Fibroblast of skin of left quadriceps (primary cell): ENCODE measurements at regions not wholly inside any gene's neighbourhood (a gene's known extent, or its start where the extent isn't known, plus 50 kb on each side); places are given as distances from the start of the nearest gene placed in this dataset.

Experiments
- DNase-seq, 2 experiments: peaks; one replicate each; pipeline ENCODE4 v3.0.0-alpha.2; 2013; ENCODE audit warnings: low read depth in 2 of 2

DNA sequence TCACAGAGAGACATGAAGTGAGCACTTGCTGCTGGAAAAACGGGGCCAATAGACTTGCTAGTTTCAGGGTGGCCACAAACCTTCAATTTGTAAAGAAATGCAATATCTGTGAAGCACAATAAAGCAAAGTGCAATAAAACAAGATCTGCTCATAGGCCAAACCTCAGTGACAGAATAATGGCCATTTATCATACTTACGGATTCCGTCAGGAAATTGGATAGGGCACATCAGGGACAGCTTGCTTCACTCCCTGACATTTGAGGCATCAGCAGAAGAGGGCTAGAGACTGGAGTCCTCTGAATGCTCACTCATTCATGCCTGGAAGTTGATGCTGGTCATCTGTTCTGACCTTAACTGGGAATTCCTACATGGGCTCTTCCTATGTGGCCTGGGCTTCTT lies 165.5 kb upstream of the OPRM1 start:
- DNase-seq, result no peak

DNA sequence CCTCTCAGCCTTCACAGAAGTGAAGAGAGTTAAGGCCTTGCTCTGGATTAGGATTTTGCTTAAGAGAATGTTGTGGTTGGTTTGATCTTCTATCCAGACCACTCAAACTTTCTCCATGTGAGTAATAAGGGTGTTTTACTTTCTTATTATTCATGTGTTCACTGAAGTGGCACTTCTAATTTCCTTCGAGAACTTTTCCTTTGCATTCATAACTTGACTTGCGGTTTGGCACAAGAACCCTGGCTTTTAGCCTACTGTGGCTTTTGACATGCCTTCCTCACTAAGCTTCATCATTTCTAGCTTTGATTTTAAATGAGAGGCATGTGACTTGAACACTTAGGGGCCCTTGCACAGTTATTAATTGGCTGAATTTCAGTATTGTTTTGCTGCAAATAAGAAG lies 166.1 kb upstream of the OPRM1 start:
- DNase-seq, result no peak

DNA sequence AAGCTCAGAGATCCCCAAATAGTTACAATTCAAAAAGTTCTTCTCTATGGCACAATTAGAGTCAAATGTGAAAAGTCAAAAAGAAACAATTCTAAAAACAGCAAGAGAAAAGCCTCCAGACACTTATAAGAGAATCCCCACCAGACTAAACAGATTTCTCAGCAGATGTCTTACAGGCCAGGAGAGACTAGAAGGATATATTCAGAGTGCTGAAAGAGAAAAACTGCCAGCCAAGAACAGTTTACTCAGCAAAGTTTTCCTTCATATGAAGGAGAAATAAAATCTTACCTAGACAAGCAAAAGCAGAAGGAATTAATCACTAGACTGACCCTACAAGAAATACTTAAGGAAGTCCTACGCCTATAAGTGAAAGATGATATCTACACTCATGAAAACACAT lies 176.1 kb upstream of the OPRM1 start:
- no peak for DNase-seq

DNA sequence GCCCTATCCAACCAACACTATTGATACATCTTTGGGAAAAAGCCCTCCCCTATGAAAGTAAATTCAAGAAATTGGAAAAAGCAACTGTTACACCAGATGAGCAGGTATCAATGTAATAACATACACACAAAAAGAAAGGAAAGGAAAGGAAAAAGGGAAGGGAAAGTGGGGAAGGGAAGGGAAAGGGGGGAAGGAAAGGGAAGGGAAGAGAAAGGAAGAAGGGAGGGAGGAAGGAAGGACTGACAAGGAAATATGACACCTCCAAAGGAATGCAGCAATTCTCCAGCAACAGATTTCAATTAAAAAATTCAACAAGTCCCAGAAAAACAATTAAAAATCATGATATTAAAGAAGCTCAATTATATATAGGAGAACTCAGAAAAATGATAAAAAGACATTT lies 176.9 kb upstream of the OPRM1 start:
- DNase-seq, result no peak

DNA sequence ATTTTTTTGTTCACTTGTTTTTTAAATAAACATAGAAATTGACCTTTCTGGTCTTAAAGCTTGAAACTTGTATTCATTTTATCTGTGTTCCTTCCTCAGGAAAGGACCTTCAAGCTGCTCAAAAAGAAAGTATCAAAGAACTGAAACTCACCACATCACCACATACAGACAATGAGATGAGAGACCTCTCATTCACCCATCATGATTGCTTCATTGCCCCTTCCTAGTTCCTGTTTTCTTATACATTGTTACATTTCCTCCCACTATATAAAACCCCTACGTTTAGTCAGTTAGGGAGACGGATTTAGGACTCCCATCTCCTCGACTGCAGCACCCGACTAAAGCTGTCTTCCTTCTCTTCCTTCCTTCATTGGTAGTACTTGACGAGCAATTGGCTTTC lies 180.5 kb upstream of the OPRM1 start:
- DNase-seq, result no peak

DNA sequence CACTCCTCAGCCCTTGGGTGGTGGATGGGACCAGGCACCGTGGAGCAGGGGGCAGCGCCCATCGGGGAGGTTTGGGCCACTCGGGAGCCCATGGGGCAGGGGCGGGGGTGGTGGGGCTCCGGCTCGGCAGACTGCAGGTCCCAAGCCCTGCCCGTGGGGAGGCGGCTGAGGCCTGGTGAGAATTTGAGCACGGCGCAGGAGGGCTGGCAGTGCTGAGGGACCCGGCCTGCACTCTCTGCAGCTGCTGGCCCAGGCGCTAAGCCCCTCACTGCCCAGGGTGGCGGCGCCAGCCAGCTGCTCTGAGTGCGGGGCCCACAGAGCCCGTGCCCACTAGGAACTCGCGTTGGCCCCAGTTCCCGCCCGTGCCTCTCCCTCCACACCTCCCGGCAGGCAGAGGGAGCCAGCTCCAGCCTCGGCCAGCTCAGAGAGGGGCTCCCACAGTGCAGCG lies 182.1 kb upstream of the OPRM1 start:
- DNase-seq, result no peak

DNA sequence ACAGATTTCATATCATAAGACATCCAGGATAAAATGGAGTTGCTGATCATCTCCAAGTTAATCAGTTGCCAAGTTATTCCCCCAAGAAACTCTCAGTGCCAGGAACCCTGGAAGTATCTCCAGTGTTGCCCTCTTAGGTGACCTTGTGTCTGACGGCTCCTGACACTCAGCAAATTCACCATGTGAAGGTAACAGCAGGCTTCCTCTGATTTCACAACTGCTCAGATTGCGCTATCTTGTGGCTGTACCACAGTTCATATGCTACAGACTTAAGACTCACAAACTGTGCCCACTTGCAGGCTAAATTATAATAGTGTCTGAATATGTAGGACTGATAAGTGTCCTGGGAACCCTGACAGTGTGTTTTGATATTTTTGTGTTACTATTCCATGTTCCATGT lies 186.6 kb upstream of the OPRM1 start:
- DNase-seq, result no peak

DNA sequence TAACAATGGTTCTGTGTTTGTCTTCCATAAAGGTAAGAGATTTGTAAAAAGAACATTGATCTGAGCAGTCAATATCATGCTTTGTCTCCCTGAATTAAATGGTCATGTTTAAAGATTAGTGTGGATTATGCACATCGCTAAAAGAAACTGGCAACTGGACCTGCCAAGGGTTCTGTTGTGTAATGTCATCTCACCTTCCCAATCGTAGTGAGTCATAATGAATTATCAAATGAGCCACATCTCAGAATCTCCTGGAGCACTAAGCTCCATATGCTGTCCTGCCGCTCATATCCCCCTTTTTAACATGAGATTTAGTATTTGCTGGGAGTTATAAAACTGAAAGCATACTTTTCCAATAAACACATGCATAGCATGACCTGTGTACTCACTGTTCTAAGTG lies 187.0 kb upstream of the OPRM1 start:
- no peak for DNase-seq

DNA sequence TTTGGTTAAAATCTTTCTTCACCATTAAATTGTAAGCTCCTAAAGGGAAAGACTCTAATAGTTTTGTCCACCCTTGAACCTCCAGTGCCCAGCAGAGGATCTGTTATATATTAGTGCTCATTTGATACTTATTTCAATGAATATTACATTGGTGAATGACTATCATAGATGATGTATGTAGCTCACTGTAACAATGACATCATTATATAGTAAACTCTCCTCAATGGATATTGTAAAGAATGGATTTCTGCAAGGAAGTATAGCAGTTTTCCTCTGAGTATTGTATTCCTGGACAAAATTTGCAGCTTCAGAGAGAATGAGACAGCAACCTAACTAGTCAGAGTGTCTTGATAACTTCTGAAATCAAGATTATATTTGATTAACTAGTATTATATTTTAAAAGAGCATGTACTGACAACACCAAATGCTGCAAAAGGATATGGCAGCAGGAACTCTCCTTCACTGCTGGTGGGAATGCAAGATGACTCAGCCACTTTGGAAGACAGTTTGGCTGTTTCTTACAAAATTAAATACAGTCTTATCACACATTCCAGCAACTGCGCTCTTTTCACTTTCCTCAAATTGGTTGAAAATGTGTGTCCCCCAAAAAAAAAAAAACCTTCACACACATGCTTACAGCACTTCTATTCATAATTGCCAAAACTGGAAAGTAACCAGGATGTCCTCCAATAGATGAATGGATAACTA lies 189.8 kb upstream of the OPRM1 start:
- no peak for DNase-seq

DNA sequence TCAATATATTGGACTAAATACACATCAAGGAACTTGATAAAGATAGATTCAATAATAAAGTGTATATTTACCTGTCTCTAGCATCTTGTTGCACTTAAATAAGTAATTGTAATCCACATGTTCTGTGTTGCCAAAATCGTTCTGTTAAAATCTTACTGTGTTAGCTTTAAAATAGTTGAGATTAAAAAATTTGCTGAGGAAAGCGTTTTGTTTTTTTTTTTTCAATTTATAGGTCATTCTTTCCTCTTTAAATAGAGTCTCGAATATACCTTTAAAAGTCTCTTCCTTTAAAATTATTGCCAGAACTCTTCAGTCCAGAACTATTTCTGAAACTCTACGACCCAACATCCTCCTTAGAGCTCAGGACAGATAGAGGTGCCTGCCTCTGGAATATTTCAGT lies 195.6 kb upstream of the OPRM1 start:
- DNase-seq, result no peak

DNA sequence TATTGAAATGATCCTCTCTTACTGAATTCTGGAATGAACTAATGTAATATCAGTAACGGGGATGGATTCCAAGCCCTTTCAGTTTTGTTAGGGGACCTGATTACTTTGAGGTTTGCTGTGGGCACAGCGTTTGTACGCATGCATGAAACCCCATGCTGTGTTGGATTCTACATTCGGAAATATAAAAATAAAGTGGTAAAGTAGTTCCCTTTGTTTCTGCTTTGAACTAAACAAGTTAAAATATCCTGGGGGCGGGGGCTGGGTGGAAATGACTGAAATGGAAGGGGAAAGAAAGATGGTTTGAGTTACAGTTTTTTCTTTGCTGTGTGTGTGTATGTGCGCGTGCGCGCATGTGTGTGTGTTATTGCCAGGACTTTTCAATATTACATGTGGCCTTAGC lies 196.5 kb upstream of the OPRM1 start:
- no peak for DNase-seq

DNA sequence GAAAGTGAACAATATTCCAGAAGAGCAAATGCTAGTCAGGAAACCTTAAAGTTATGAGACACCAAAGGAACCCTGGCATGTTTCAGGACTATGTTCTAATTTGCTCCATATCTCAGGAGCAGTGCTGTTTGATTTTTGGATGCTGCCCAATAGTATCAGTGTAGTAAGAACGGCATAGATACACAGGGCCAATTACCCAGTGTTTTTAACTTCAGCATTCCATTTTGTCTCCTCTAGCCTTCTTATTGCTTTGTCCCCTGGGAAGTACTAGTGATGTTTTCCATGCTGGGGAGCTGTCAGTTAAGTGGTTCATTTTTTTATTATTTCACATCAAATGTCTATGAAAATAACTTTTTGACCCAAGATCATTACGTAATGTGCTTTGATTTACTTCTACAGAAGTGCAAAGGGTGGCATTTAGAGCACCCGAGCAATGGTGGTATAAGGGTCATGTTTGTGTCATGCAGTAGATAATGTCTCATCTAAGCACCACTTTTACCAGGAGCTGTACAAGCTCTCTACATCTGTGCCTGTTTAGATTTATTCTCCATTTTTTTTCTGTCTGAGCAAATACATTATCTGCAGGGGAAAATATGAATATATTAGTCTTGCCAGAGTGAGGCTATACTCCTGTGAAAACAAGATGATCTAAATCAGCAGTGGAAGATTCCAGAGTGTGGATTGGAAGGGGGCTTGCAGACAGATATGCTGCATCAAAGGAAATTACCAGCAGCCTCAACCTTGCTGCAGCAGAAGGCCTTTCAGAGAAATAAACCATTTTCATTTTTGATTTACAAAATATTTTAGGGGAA lies 198.8 kb upstream of the OPRM1 start:
- DNase-seq, result no peak

DNA sequence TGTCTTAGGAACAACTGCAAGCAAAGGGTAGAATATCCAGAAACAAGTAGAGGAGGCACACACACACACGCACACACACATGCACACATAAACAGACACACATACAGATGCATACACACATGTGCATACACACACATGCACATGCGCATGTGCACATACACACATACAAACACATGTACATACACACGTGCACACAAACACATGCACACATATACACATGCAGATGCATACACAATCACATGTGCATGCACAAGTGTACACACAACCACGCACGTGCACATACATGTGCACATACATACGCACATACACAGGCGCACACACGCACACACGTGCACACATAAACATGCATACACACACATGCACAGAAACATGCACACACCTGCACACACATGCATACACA lies 206.5 kb upstream of the OPRM1 start:
- DNase-seq, result no peak

DNA sequence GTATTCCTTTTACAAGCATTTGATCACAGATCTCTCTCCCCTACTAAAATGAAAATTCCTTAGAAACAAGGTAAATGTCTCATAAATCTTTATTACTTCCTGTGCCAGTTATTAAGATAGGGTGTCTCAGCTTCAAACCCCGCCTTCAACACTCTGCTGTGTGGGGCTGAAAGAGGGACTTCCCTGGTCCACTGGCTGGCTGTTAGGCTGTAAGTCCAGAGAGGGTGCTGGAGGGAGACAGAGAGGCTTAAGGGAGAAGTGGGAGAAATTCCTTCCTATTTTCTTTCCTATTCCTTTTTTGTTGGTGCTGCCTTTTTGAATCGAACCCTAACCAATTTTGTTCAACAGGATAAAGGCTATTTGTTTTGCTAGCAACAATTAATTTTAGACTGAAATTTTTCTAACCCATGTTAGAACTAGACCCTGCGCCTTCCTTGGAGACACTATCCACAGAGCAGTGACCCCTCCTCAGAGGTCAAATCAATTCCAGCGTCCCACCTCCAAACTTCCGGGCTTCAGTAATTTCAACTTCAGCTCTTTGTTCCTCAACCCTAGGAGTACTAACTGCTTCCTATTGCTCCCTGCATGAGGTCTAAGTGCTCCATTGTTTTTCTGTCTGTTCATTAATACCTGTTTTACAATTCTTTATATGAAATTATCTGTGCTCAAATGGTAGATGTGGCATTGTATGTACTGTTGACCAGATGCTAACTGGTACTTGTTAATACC lies 207.5 kb upstream of the OPRM1 start:
- DNase-seq, result no peak

DNA sequence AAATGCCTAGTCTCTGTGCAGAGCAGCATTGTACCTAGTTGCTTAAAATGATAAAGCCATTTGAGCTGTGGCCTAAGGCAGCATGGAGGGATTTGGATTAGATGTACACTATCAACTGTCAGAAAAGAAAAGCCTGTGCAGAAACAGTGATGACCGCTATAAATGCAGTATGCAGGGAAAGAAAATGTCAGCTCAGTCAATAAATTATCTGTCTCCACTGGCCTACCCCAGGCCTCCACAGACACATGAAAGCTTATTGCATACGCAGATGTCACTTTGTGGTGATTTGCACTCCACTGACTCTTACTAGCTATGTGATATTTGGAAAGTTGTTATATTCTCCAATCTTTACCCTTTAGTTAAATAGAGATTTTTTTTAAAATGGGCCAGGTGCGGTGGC lies 221.9 kb upstream of the OPRM1 start:
- DNase-seq, result no peak

DNA sequence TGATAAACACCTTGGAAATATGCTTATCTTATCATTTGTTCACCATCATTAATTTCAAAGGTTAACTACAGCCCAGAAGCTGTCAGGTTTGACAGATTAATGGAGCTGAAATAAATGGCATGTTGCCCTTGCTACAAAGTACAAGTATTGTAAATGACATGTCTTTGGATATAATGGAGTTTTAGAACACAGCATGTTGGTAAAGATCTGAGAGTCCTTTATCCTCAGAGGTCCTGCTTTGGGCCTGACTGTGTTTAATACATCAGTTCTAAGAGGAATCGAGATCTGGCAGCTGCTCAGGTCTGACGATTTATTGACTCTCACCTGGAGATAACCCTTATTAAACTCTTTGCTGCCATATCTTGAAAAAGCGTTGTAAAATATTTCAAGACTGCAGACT lies 222.7 kb upstream of the OPRM1 start:
- no peak for DNase-seq

DNA sequence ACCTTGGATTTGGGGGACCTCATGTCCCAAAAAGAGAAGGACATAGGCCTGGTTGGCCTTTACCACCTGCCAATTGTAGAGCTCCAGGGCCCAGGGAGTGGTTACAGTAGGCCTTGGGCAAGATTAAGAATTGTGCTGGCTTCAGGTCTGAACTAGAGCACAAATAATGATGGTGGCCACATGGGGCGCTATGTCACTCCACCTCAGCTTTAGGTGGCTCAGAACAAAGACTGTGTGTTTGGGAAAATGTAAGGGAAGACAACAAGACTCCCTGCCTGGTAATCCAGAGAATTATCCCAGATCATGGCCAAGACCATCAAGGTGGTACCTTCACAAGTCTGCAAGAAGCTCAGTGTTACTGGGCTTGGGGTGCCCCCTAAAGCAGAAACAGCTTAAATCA lies 224.9 kb upstream of the OPRM1 start:
- DNase-seq, result no peak

DNA sequence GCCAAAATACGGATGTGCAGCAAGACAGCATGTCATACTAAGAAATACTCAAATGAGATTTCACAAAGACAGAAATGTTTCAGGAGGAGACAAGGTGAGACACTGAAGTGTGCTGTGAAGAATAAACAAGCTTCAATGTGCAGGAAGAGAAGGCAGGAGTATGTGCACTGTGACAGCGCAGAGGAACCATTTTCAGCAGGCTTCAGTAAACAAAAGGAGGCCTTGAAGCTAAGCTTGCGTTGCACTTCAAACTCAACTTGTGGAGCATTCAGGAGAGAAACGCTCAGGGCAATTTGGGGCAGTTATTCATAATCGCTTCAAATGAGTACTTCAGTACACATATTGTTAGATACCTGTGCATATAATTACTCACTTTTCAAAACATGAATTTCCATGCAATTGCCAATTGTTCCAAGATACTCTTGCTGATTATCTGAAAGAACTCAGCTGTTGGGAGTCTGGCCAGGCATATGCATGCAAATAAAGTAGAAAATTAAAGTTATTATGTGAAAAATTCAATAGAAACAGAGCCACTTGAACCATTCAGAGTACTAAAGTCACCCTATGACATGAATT lies 234.2 kb upstream of the OPRM1 start:
- no peak for DNase-seq

DNA sequence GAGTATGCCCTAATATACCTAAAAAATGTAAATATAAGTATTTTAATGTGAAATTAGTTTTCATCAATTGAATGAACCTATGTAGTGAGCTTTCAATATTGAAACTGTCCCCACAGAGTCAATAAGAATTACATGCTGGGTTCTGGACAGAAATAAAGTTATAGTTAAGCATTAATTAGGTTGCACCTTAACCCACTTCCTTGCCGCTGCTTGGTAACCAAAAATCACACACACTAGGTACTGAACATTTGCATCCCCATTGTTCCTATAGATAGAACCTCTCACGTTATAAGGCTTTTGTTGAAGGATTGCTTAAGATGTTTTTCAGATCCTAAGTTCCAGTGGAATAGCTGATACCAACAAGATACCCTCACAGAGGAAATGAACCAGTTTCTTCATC lies 237.1 kb upstream of the OPRM1 start:
- DNase-seq, result no peak

DNA sequence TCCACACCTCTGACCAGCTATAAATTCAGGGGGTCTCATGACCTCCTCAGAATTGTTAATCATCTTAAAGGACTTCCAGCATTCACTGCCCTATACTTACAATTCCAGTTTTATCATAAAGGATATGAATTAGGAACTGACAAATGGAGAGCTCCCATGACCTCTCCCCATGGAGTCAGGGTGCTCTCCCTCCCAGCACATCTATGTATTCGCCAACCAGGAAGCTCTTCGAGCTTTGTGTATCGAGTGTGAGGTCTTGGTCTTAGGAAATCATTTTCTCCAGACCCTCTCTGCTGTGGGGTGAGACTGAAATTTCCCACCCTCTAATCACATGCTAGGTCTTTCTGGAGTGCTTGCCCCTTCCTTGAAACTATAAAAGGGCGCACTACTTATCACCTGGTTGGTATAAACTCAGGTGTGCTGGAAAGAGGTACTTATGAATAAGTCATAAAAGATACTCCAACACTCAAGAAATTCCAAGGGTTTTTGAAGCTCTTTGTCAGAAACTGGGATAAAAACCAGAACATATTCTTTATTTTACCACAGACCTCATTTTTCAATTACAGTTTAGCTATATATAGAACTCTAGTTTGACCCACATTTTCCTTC lies 238.4 kb upstream of the OPRM1 start:
- DNase-seq, result no peak

DNA sequence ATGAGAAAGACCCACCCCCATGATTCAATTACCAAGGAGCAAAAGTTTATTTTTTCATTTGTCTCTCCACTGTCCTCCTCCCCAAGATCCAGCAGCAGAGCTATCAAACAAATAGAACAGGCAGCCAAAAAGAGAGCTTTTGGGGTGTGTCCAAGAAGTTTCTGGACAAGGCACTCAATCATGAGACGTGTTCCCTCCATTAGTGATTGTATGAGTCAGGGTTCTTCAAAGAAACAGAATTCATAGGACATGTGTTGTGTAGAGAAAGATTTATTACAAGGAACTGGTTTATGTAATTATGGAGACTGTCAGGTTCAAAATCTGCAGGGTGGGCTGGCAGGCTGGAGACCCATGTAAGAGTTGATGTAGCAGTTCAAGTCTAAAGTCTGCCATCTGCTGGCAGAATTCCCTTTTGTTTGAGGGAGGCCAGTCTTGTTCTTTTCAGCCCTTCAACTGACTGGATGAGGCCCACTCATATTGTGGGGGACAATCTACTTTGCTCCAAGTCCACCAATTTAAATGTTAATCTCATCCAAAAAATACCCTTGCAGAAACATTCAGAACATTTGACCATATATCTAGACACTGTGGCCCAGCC lies 248.1 kb upstream of the OPRM1 start:
- DNase-seq, result no peak

DNA sequence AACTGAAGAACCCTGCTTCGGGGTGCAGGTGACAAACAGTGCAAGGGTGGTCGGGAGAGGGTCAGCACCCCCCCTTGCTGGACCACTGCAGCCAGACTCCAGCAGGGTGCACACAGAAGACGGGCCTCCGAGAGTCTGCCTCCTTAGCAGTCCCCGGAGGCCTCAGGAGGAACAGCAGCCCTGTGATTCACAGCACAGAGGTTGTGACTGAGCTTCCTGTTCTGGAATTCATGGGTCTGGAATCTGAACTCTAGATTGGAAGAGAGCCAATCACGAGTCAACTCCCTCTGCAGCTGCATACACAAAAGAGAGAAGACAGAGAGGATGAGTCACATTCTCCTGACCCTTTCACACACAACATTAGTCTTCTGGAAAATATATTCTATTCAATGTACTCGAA lies 249.0 kb upstream of the OPRM1 start:
- peak; percentile 43 to 47 for DNase-seq
